Right renal pelvis (tissue), 4 donors: ENCODE measurements at regions not wholly inside any gene's neighbourhood (a gene's known extent, or its start where the extent isn't known, plus 50 kb on each side); places are given as distances from the start of the nearest gene placed in this dataset.

Experiments
- DNase-seq, 4 donors: peaks; one replicate each; pipeline ENCODE4 v3.0.0-alpha.2; 2013; ENCODE audit warnings: low read depth in 4 of 4, low spot score in 3 of 4, missing footprints in 1 of 4

DNA sequence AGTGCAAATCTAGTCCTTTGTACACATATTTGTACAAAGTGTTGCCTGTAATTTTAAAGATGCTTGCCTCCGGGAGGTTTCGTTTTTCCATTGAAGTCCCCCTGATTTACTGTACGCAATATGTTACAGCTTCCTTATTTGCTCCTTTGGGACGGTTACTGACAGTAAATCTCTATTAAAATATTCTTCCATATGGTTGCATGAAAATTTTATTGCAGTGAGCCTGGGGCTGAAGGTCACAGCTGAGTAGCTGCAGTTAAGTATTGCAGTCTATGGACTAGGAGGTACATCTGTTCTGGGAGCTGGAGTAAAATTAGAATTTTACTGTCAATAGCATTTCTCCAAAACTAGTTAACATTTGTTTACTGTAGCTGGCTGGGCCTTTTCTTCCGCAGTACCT, 119.2 kb downstream of the ETAA1 start:
- DNase-seq: peak in 3 of 4 donors; percentile 25 to 38 (median 37)

DNA sequence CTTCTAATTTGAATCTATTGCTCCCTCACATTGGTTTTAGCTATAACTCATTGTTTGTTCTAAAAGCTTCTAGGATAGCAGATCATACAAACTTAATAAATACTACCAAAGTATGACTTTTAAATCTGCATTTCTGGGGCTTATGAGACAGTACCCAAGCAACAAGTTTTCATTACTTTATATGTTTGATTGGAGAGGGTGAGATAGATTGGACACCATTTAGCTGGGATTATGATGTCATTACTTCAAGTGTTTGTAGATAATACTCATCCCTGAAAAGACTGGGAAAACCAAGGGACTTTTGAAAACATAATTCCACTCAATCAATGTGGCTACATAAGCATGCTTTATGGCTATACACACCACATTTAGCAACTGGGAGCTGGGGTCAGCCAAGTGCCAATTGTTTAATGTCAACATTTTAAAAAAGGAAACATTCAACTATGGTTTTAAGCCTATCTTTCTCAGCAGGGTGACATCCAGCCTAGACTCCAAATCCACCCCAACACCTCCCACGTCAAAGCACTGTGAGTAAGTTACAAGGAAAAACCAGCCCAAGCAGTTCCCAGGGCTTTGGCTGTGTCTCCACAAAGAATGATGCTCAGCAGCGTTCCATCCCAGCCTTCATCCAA, 119.9 kb downstream of the ETAA1 start:
- no peak for DNase-seq

GRCh38 chr2:67522148-67522547, 125.0 kb downstream of the ETAA1 start:
- DNase-seq: no peak

GRCh38 chr2:67524213-67524612, 127.1 kb downstream of the ETAA1 start:
- DNase-seq: no peak

DNA sequence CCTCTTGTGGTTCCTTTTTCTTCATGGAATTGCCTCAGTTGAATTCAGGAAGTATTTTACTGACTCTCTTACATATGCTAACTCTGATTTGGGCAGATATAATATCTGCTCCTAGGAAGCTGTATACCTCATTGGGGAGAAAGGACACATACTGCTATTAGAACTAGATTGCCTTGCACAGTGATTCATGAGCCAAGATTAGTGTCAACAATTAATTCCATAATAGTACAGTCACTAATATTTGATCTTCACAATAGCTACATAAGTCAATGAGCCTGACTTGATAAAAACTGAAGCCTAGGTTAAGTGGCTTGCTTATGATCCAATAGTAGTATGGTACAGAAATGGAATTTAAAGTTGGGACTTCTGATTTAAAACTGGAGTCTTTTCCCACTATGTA, 127.6 kb downstream of the ETAA1 start:
- DNase-seq: no peak

DNA sequence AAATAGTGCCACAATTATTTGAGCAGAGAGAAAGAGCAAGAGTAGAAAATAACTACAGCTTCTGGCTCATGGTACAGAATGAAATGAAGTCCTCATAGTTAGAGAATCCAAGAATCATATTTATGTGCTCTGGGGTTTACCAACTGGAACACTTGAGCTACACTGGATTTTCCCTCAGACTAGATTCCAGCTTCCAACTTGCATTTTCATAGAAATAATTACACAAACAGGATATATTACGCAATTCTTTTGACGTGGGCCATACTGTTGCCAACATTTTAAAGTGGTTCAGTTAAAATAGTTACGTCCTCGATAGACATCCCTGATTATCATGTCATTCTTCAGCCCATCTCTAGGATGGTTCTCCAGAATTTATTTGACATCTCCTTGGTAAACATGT, 129.2 kb downstream of the ETAA1 start:
- DNase-seq: no peak

DNA sequence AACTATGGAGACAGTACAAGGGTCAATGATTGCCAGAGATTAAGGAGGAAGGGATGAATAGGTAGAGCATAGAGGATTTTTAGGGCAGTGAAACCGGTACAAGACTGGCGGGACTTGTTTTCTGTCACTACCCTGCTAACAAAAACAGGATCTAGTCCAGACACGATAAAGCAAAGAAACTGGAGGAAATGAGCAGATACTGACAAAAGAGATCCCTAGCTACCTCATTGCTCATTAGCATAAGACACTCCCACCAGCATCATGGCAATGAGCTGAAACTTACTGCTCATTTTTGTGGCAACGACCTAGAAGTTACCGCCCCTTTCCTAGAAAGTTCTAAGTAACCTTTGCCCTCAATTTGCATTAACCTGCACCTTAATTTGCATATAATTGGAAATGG, 131.2 kb downstream of the ETAA1 start:
- DNase-seq: no peak

GRCh38 chr2:67532387-67532786, 135.3 kb downstream of the ETAA1 start:
- no peak for DNase-seq

GRCh38 chr2:67534745-67535144, 137.6 kb downstream of the ETAA1 start:
- no peak for DNase-seq

DNA sequence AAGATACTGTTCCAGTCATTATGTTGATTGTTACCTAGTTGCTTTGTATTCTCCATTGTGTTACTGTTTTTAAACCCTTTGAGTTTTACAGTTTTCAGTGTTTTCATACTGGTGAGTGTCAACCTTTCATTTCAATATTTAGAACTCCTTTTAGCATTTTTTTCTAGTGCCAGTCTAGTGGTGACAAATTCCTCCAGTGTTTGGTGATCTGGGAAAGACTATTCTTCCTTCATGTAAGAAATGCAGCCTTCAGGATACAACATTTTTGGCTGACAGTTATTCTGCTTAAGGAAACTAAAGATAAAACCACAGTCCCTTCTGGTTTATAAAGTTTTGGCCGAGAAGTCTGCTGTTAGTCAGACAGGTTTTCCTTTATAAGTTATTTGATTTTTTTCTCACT, 143.8 kb downstream of the ETAA1 start:
- DNase-seq: no peak

GRCh38 chr2:67544286-67544685, 147.2 kb downstream of the ETAA1 start:
- DNase-seq: no peak

DNA sequence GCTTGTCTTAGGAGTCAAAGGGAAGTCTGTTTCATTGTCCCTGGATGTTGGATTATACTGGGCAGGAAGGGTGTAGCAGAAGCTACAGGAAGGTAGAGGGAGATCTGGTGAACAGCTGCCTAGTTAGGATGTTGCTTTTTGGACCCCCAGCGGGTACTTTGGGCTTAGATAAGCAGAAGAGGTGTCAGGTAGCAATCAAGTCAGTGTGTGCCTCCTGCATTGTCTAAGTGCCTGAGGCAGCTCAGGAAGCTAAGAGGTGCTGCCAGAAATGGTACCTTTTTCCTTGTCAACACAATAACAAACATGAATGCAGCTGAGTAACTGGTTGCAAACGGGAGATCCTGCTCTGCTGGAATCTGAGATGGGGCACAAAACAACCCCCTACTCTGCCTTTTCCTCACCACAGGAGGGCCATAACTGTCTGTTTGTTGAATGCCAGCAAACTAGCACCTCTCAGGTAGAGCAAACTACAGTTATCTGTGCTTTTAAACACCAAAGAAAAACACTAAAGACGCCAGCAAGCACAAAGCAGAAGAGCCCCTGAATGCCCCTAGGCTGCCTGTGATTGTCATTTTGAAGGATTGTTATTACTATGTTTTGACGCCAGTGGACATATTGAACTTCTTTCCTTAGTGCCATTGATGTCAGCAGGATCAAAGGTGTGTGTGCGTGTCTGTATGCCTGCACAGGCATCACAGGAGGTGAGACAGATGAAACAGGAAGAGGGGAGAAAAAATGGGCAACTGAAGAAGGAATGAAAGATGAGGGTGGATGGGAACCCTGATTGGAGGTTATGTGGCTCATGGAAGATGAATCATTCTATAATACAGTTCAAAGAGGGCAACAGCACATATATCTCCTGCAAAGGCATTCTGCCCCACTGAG, 151.4 kb downstream of the ETAA1 start:
- DNase-seq: no peak

DNA sequence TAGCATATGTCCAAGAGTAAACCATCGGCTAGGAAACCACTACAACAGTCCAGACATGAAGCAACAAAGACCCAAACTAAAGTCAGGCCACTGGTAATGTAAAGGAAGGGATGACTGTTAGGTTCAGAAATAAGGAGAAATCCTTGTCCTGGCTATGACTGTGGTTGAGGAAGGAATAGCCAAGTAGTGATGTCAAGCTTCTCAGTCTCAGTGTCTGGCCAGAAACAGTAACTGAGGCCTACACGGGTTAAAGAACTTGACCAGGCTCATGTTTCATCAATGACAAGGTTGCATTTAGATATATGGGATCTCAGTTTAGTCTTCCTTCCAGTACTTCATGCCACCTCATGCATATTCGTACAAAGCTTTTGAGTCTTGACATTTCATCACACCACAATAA, 162.0 kb downstream of the ETAA1 start:
- DNase-seq: no peak

DNA sequence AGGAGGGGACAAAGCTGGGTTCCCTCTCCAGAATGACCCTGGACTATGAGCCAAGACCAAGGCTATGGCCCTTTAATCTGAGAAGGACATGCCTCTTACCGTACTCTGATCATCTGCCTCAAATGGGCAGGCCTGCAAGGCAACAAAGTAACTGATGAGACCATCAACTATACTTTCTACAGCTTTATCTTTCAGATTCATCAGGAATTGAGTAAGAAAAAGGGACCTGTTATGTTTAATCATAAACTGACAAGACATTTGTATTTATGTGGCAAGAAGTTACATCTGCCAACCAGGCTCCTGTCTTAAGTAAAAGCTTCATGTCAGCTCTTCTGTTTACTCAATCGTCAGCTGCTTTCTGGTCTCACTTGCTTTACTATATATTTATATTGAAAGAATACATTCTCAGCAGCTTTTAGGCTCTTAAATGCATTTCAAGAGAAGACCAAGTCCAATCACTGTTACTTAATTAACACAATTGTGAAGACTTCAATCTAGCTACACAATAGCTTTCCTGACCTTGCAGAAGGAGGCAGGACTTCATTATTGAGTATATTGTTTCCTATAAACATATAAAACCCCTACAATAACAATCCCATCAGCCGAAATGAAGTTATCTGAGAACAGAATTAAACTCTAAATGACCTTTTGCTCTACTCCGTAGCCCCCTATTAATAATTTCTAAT, 163.8 kb downstream of the ETAA1 start:
- no peak for DNase-seq

DNA sequence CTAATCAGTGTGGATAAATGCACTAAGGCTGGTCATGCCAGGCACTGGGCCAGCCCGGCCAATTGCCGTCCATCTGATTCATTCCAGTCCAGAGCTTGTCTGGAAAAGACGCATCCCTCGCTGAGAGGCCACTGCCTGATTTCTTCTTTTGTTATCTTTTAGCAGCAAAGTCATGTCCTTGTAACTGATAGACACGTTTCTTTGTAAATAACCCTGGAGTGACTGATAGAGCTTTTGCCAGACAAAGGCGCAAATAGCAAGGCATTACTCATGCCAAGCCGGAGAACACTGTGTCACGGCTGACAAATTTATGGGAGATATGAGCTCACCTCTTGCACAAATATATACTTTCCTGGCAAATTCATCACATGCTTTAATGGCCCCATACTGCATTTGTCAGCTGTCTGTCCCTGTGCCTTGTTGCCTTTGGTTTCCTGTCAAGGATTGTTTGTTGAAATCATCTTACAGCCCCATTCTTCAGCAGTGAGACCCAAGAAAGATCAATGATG, 164.4 kb downstream of the ETAA1 start:
- no peak for DNase-seq

DNA sequence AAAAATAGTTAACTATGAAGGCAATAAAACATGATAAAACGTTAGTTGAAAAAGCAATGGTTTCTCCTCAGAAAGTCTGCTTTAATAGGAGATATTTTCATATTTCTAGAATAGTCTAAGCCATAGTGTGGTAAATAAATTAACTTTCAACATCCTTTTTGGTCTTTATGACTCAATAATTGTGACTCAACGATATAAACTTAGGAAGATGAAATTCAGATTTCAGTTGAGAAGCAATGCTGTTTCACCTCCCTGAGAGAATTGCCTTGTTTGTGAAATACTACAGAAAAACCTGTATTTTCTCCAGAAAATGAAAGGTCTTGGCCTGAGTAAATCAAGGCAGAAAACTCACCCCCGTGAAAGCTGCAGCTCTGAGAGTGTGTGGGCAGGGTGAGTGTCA, 166.9 kb downstream of the ETAA1 start:
- DNase-seq: no peak

DNA sequence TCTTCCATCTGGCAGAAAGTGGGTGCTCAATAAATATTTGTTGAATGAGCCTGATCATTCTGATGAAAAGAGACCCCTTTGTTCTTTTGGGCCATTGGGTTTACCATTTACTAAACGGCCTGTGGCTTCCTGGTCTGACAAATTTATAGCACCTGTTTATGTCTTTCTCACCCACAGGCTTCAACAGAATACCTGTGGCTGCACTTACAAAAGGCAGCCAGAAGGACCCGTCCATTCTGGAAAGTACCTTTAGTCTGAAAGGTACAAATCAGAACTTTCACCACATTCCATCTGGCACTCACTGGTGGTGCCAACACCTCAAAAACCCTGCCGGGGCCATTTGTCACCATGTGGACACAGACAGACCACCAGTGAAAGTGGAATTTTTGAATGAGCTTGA, 167.5 kb downstream of the ETAA1 start:
- DNase-seq: no peak

DNA sequence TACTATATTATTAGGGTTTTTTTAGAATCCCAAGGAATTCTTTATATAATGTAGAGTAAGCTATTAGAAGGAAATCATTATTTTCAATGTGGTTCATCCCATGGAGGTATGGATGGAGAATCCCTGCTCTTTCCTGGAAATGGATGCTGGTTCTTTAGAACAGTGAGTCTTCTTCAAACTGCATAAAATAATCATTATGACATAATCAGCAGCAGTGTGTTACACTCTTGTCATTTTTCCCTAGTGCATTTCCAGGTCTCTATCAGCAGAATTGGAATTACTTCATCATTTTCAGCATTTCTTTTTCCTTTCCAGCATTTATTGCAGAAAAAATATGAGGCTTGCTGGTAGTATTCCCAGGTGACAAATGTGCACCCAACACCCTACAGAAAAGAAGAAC, 168.1 kb downstream of the ETAA1 start:
- DNase-seq: no peak

- DNase-seq: no peak
Measured at GRCh38 chr2:67565761-67566160, 168.6 kb downstream of the ETAA1 start.

GRCh38 chr2:67566285-67566684, 169.2 kb downstream of the ETAA1 start:
- no peak for DNase-seq

- no peak for DNase-seq
Measured at GRCh38 chr2:67566958-67567635, 170.0 kb downstream of the ETAA1 start.
